GM10266 (cell line): ENCODE measurements at regions not wholly inside any gene's neighbourhood (a gene's known extent, or its start where the extent isn't known, plus 50 kb on each side); places are given as distances from the start of the nearest gene placed in this dataset.

ENCODE experiments used
- DNase-seq: peaks from one replicate; pipeline ENCODE4 v3.0.0; 2012; ENCODE audit errors: extremely low spot score
- TF ChIP-seq, protein P1 (sequence below): IDR thresholded peaks from 2 replicates; pipeline ENCODE4 v1.5.1; 2012; ENCODE audit warnings: mild to moderate bottlenecking, low read depth; ENCODE audit not compliant: control insufficient read depth, insufficient read depth; ENCODE audit errors: missing control alignments

DNA sequence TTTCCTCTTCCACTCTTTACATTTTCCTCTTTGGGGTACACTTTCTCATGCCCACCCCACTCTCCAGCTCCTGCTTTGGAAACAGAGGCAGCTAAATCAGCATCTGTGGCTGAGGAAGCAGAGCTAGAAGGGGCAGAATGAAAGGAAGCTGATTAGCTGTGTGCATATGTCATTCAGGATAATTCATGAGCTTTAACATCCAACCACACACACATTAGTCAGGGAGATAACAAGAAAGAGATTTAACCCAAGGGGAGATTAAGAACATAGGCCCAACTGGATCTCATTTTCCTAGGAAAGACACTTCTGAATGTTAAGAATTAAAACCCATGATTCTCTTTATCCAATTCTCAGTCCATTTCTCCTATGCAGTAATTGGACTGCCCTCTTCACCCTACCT lies 405.5 kb downstream of the TBC1D4 start:
- TF ChIP-seq, protein P1, sequence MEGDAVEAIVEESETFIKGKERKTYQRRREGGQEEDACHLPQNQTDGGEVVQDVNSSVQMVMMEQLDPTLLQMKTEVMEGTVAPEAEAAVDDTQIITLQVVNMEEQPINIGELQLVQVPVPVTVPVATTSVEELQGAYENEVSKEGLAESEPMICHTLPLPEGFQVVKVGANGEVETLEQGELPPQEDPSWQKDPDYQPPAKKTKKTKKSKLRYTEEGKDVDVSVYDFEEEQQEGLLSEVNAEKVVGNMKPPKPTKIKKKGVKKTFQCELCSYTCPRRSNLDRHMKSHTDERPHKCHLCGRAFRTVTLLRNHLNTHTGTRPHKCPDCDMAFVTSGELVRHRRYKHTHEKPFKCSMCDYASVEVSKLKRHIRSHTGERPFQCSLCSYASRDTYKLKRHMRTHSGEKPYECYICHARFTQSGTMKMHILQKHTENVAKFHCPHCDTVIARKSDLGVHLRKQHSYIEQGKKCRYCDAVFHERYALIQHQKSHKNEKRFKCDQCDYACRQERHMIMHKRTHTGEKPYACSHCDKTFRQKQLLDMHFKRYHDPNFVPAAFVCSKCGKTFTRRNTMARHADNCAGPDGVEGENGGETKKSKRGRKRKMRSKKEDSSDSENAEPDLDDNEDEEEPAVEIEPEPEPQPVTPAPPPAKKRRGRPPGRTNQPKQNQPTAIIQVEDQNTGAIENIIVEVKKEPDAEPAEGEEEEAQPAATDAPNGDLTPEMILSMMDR = no peak
- no peak for DNase-seq

DNA sequence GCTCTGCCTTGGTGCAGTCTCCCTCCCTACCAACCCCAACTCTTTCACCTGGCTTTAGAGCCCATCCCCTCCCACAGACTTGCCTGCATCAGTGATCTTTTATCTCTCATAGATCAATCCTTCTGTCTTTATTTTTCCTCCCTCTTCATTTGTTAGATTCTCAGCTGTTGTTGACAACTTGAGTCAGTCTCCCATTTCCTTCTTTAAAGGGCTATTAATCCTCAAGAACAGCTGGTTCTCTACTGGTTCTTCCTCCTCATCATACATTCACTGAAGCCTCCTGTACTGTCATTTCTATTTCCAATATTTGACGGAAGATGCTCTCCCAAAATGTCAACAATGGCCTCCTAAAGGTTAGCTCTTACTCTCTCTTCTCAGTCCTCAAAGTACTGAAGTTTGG lies 408.2 kb downstream of the TBC1D4 start:
- TF ChIP-seq, protein P1 = no peak
- no peak for DNase-seq

DNA sequence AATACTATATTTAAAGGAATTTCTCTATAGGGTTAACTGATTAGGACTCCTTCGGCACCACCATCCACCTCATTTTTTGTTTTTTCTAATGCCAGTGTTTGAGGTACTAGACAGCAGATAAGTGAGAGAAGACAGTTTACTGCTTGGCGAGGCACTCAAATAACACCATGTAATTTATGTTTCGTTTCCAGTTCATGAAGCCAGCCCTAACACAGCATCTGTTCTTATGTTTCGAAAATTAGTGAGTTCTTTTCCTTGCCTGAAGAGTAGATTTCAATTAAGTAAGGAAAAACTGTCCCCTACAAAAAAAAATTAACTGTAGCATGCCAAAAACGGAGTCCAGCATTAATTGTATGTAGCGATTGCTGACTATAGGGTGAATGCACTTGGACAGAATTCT lies 409.1 kb downstream of the TBC1D4 start:
- TF ChIP-seq, protein P1 = no peak
- no peak for DNase-seq

DNA sequence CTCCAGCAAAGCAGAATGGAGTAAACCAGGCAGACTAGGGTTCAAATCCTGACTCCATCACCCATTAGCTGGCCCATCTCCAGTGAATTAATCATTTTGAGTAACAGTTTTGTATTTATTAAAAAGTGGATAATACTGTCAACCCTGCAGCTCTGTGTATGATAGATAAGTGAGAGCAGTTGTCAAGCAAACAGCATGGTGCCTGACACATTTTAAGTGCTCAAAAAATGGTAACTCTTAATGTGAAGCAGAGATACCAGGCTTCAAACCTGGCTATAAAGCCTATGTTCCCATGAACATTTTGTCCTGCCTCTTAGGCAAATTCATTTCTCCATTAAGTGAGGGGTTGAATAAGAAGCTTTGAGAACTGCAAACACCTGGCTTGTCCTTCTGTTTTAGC lies 409.6 kb downstream of the TBC1D4 start:
- DNase-seq = no peak
- TF ChIP-seq, protein P1 = no peak

DNA sequence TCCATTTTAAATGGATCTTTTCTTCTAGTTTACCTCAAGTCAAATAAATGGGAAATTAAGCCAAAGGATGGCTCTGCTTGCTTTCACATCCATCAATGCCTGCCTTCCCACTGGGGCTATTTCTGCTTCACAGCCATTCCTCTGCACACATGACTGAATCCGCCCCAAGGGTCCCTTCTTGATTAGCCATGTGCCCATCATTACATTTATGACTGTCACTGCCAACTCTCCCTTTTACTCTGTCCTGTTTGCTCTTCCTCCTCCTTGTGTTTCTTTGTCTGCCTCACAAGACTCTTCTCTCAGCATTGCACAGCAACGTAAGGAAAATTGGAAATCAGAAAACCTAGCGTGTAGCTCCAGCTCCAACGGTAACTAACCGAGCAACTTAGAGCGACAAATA lies 410.2 kb downstream of the TBC1D4 start:
- TF ChIP-seq, protein P1 = no peak
- no peak for DNase-seq

DNA sequence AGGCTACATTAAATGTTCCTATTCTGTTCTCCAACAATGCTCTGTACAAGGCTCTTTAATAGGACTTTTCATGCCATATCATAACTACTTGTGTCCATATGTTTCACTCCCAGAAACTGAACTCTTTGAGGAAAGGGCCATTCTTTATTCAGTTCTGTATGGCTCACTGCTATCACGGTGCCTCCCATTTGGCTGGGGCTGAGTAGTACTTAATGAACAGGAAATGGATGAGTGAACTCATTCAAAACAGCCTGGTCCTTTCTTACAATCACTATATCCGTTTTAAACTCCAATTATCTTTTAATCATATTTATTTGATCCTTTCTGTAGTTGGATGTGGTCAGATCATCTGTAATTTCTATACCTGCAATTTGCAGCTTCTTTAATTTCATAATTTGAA lies 410.6 kb downstream of the TBC1D4 start:
- TF ChIP-seq, protein P1 = no peak
- no peak for DNase-seq

DNA sequence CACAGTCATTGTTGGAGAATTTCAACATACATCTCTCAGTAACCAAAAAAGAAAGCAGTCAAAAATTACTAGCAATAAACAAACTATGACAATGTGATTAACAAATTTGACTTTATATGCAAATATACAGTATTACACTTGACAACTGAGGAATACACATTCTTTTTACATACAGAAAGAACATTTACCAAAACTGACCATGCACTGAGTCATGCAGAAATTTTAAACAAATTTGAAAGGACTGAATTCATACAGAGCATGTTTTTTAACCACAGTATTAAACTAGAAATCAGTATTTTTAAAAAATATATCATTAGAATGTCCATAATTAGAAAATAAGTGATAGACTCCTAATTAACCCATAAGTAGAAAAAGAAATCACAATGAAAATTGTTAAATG lies 420.1 kb downstream of the TBC1D4 start:
- no peak for DNase-seq
- TF ChIP-seq, protein P1 = no peak
